ENCODE measurements at regions not wholly inside any gene's neighbourhood (a gene's known extent, or its start where the extent isn't known, plus 50 kb on each side); places are given as distances from the start of the nearest gene placed in this dataset.
"Not testable (repeated sequence)": the region's sequence is repeated elsewhere in the genome, so short reads cannot be mapped to it uniquely, and the experiment has no call there.

GRCh38 chr16:29287871-29288535 lies 118.5 kb downstream of the NPIPB11 start:
- not testable (repeated sequence) for H3K27ac ChIP-seq (ENCODE audit: low read depth, low read length); H3K4me3 ChIP-seq (ENCODE audit: low read depth in 1 of 2, low read length in 2 of 2); H3K27me3 ChIP-seq (ENCODE audit: control insufficient read depth in 1 of 2, insufficient read depth in 2 of 2, low read length in 2 of 2); H3K9me3 ChIP-seq (ENCODE audit: control insufficient read depth in 1 of 2, low read length in 2 of 2); H3K9ac ChIP-seq (ENCODE audit: low read depth in 1 of 2, low read length in 2 of 2); H3K36me3 ChIP-seq (ENCODE audit: control insufficient read depth in 1 of 2, insufficient read depth in 2 of 2, low read length in 2 of 2)
- H3K4me1 ChIP-seq (ENCODE audit: control insufficient read depth in 1 of 2, insufficient read depth in 2 of 2, low read length in 2 of 2), result peaks cover 11 to 37% of the 10 kb centered on the region in 2 donors

- not testable (repeated sequence) for H3K9ac ChIP-seq (ENCODE audit: low read depth in 1 of 2, low read length in 2 of 2); H3K9me3 ChIP-seq (ENCODE audit: control insufficient read depth in 1 of 2, low read length in 2 of 2); H3K36me3 ChIP-seq (ENCODE audit: control insufficient read depth in 1 of 2, insufficient read depth in 2 of 2, low read length in 2 of 2); H3K27me3 ChIP-seq (ENCODE audit: control insufficient read depth in 1 of 2, insufficient read depth in 2 of 2, low read length in 2 of 2); H3K4me3 ChIP-seq (ENCODE audit: low read depth in 1 of 2, low read length in 2 of 2); H3K27ac ChIP-seq (ENCODE audit: low read depth, low read length)
- peaks cover 11 to 37% of the 10 kb centered on the region in 2 donors for H3K4me1 ChIP-seq (ENCODE audit: control insufficient read depth in 1 of 2, insufficient read depth in 2 of 2, low read length in 2 of 2)
Measured at GRCh38 chr16:29287246-29287645, 119.3 kb downstream of the NPIPB11 start.

GRCh38 chr16:29286796-29287195 lies 119.7 kb downstream of the NPIPB11 start:
- not testable (repeated sequence) for H3K27me3 ChIP-seq (ENCODE audit: control insufficient read depth in 1 of 2, insufficient read depth in 2 of 2, low read length in 2 of 2); H3K36me3 ChIP-seq (ENCODE audit: control insufficient read depth in 1 of 2, insufficient read depth in 2 of 2, low read length in 2 of 2); H3K4me3 ChIP-seq (ENCODE audit: low read depth in 1 of 2, low read length in 2 of 2); H3K27ac ChIP-seq (ENCODE audit: low read depth, low read length); H3K9ac ChIP-seq (ENCODE audit: low read depth in 1 of 2, low read length in 2 of 2); H3K9me3 ChIP-seq (ENCODE audit: control insufficient read depth in 1 of 2, low read length in 2 of 2)
- peaks cover 11 to 37% of the 10 kb centered on the region in 2 donors for H3K4me1 ChIP-seq (ENCODE audit: control insufficient read depth in 1 of 2, insufficient read depth in 2 of 2, low read length in 2 of 2)

GRCh38 chr16:29286161-29286560 lies 120.3 kb downstream of the NPIPB11 start:
- peaks cover 11 to 31% of the 10 kb centered on the region in 2 donors for H3K4me1 ChIP-seq (ENCODE audit: control insufficient read depth in 1 of 2, insufficient read depth in 2 of 2, low read length in 2 of 2)
- not testable (repeated sequence) for H3K4me3 ChIP-seq (ENCODE audit: low read depth in 1 of 2, low read length in 2 of 2); H3K27ac ChIP-seq (ENCODE audit: low read depth, low read length); H3K27me3 ChIP-seq (ENCODE audit: control insufficient read depth in 1 of 2, insufficient read depth in 2 of 2, low read length in 2 of 2); H3K9ac ChIP-seq (ENCODE audit: low read depth in 1 of 2, low read length in 2 of 2); H3K9me3 ChIP-seq (ENCODE audit: control insufficient read depth in 1 of 2, low read length in 2 of 2); H3K36me3 ChIP-seq (ENCODE audit: control insufficient read depth in 1 of 2, insufficient read depth in 2 of 2, low read length in 2 of 2)

- not testable (repeated sequence) for H3K9ac ChIP-seq (ENCODE audit: low read depth in 1 of 2, low read length in 2 of 2); H3K36me3 ChIP-seq (ENCODE audit: control insufficient read depth in 1 of 2, insufficient read depth in 2 of 2, low read length in 2 of 2); H3K9me3 ChIP-seq (ENCODE audit: control insufficient read depth in 1 of 2, low read length in 2 of 2); H3K27ac ChIP-seq (ENCODE audit: low read depth, low read length); H3K4me3 ChIP-seq (ENCODE audit: low read depth in 1 of 2, low read length in 2 of 2); H3K27me3 ChIP-seq (ENCODE audit: control insufficient read depth in 1 of 2, insufficient read depth in 2 of 2, low read length in 2 of 2)
- H3K4me1 ChIP-seq (ENCODE audit: control insufficient read depth in 1 of 2, insufficient read depth in 2 of 2, low read length in 2 of 2), result peaks cover 11 to 27% of the 10 kb centered on the region in 2 donors
Measured at GRCh38 chr16:29285151-29285885, 121.2 kb downstream of the NPIPB11 start.

- not testable (repeated sequence) for H3K9me3 ChIP-seq (ENCODE audit: control insufficient read depth in 1 of 2, low read length in 2 of 2); H3K27ac ChIP-seq (ENCODE audit: low read depth, low read length); H3K27me3 ChIP-seq (ENCODE audit: control insufficient read depth in 1 of 2, insufficient read depth in 2 of 2, low read length in 2 of 2); H3K36me3 ChIP-seq (ENCODE audit: control insufficient read depth in 1 of 2, insufficient read depth in 2 of 2, low read length in 2 of 2); H3K9ac ChIP-seq (ENCODE audit: low read depth in 1 of 2, low read length in 2 of 2); H3K4me3 ChIP-seq (ENCODE audit: low read depth in 1 of 2, low read length in 2 of 2)
- H3K4me1 ChIP-seq (ENCODE audit: control insufficient read depth in 1 of 2, insufficient read depth in 2 of 2, low read length in 2 of 2), result peaks cover 11 to 24% of the 10 kb centered on the region in 2 donors
Measured at GRCh38 chr16:29284723-29285122, 121.8 kb downstream of the NPIPB11 start.

GRCh38 chr16:29284159-29284558 lies 122.4 kb downstream of the NPIPB11 start:
- H3K9me3 ChIP-seq (ENCODE audit: control insufficient read depth in 1 of 2, low read length in 2 of 2); H3K4me3 ChIP-seq (ENCODE audit: low read depth in 1 of 2, low read length in 2 of 2); H3K27ac ChIP-seq (ENCODE audit: low read depth, low read length); H3K9ac ChIP-seq (ENCODE audit: low read depth in 1 of 2, low read length in 2 of 2); H3K27me3 ChIP-seq (ENCODE audit: control insufficient read depth in 1 of 2, insufficient read depth in 2 of 2, low read length in 2 of 2); H3K36me3 ChIP-seq (ENCODE audit: control insufficient read depth in 1 of 2, insufficient read depth in 2 of 2, low read length in 2 of 2): not testable (repeated sequence)
- peaks cover 10 to 18% of the 10 kb centered on the region in 2 donors for H3K4me1 ChIP-seq (ENCODE audit: control insufficient read depth in 1 of 2, insufficient read depth in 2 of 2, low read length in 2 of 2)

GRCh38 chr16:29278097-29278871 lies 128.2 kb downstream of the NPIPB11 start:
- not testable (repeated sequence) for H3K27me3 ChIP-seq (ENCODE audit: control insufficient read depth in 1 of 2, insufficient read depth in 2 of 2, low read length in 2 of 2); H3K36me3 ChIP-seq (ENCODE audit: control insufficient read depth in 1 of 2, insufficient read depth in 2 of 2, low read length in 2 of 2); H3K9me3 ChIP-seq (ENCODE audit: control insufficient read depth in 1 of 2, low read length in 2 of 2); H3K4me3 ChIP-seq (ENCODE audit: low read depth in 1 of 2, low read length in 2 of 2); H3K9ac ChIP-seq (ENCODE audit: low read depth in 1 of 2, low read length in 2 of 2); H3K4me1 ChIP-seq (ENCODE audit: control insufficient read depth in 1 of 2, insufficient read depth in 2 of 2, low read length in 2 of 2); H3K27ac ChIP-seq (ENCODE audit: low read depth, low read length)

GRCh38 chr16:29276446-29276845 lies 130.1 kb downstream of the NPIPB11 start:
- H3K9me3 ChIP-seq (ENCODE audit: control insufficient read depth in 1 of 2, low read length in 2 of 2); H3K9ac ChIP-seq (ENCODE audit: low read depth in 1 of 2, low read length in 2 of 2); H3K27ac ChIP-seq (ENCODE audit: low read depth, low read length); H3K27me3 ChIP-seq (ENCODE audit: control insufficient read depth in 1 of 2, insufficient read depth in 2 of 2, low read length in 2 of 2); H3K4me3 ChIP-seq (ENCODE audit: low read depth in 1 of 2, low read length in 2 of 2); H3K36me3 ChIP-seq (ENCODE audit: control insufficient read depth in 1 of 2, insufficient read depth in 2 of 2, low read length in 2 of 2); H3K4me1 ChIP-seq (ENCODE audit: control insufficient read depth in 1 of 2, insufficient read depth in 2 of 2, low read length in 2 of 2): not testable (repeated sequence)

All from duodenal mucosa (tissue), 2 donors.